ENCODE measurements at regions not wholly inside any gene's neighbourhood (a gene's known extent, or its start where the extent isn't known, plus 50 kb on each side); places are given as distances from the start of the nearest gene placed in this dataset.
"Not testable (repeated sequence)": the region's sequence is repeated elsewhere in the genome, so short reads cannot be mapped to it uniquely, and the experiment has no call there.

GRCh38 chr2:168300460-168300859, 53.1 kb upstream of the STK39 start:
- DNase-seq = no peak

- DNase-seq = no peak
These were observed 56.8 kb upstream of the STK39 start for GRCh38 chr2:168304024-168304681.

- DNase-seq = no peak
These were observed 60.0 kb upstream of the STK39 start for GRCh38 chr2:168307379-168307778.

- DNase-seq = no peak
These were observed 63.2 kb upstream of the STK39 start for GRCh38 chr2:168310580-168310979.

GRCh38 chr2:168311261-168311910, 64.0 kb upstream of the STK39 start:
- DNase-seq = no peak

- no peak for DNase-seq
These were observed 64.8 kb upstream of the STK39 start for GRCh38 chr2:168312036-168312822.

- DNase-seq = no peak
These were observed 66.8 kb upstream of the STK39 start for GRCh38 chr2:168314236-168314635.

GRCh38 chr2:168315331-168316072, 68.1 kb upstream of the STK39 start:
- no peak for DNase-seq

- DNase-seq = no peak
These were observed 68.7 kb upstream of the STK39 start for GRCh38 chr2:168316073-168316440.

- DNase-seq = no peak
These were observed 69.9 kb upstream of the STK39 start for GRCh38 chr2:168317282-168317681.

- DNase-seq = no peak
These were observed 72.9 kb upstream of the STK39 start for GRCh38 chr2:168320267-168320666.

- DNase-seq = no peak
These were observed 75.1 kb upstream of the STK39 start for GRCh38 chr2:168322325-168323007.

GRCh38 chr2:168323529-168324021, 76.2 kb upstream of the STK39 start:
- DNase-seq = no peak

GRCh38 chr2:168326572-168326971, 79.2 kb upstream of the STK39 start:
- DNase-seq = no peak

GRCh38 chr2:168327328-168327727, 79.9 kb upstream of the STK39 start:
- DNase-seq = no peak

GRCh38 chr2:168328421-168328820, 81.0 kb upstream of the STK39 start:
- DNase-seq = no peak

- DNase-seq = no peak
These were observed 83.4 kb upstream of the STK39 start for GRCh38 chr2:168330624-168331423.

GRCh38 chr2:168335254-168335653, 87.9 kb upstream of the STK39 start:
- not testable (repeated sequence) for DNase-seq

- no peak for DNase-seq
These were observed 89.5 kb upstream of the STK39 start for GRCh38 chr2:168336786-168337388.

GRCh38 chr2:168338292-168338691, 90.9 kb upstream of the STK39 start:
- no peak for DNase-seq

Data from left kidney (tissue), 1 donor.